ENCODE measurements at regions not wholly inside any gene's neighbourhood (a gene's known extent, or its start where the extent isn't known, plus 50 kb on each side); places are given as distances from the start of the nearest gene placed in this dataset.
A peak's percentile ranks its signal among the peaks of the same experiment; 100 is the strongest.
"Not testable (repeated sequence)": the region's sequence is repeated elsewhere in the genome, so short reads cannot be mapped to it uniquely, and the experiment has no call there.

DNA sequence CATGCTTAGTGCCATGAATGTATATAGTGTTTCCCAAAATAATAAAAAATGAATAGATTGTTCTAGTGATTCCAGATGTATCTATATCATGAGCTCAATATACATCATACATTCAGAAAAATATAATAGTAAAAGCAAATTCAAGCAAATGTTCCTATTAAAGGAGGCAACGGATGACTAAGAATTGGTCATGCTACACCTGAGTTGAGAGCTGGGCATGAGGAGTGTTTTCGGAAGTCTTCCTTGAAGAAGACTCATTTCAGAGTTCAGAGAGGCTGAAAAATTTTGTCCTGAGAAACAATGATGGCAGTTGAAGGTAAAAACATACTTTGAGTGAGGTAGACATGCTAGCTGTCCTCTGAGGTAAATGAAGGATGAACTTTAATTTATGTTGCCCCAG, 79.3 kb upstream of the IL1RAPL2 start:
- Histone ChIP-seq H3K4me2 (no peak overlapping the region), H4K20me1 (ENCODE audit: low read depth) (no peaks in the 10 kb centered on the region), H3K4me1 (no peaks in the 10 kb centered on the region), H3K27me3 (no peaks in the 10 kb centered on the region), H2AFZ (replicated peaks) (no peak overlapping the region), H3F3A (ENCODE audit: low read depth) (no peaks in the 10 kb centered on the region), H3K9ac (no peak overlapping the region), H3K4me3 (no peak overlapping the region), H3K27ac (no peak overlapping the region), H3K9me3 (ENCODE audit: low read depth) (no peaks in the 10 kb centered on the region), H3K79me2 (ENCODE audit: low read depth) (no peaks in the 10 kb centered on the region), H3K36me3 (no peaks in the 10 kb centered on the region)
- H3K4me3 Mint-ChIP-seq, result no peak overlapping the region
- TF ChIP-seq CTCF (IDR thresholded peaks at IDR 0.05), result no peak
- TF ChIP-seq EZH2 (IDR thresholded peaks at IDR 0.05), result no peak
- no peak for TF ChIP-seq EZH2phosphoT487 (IDR thresholded peaks at IDR 0.05)
- no peaks in the 10 kb centered on the region for H3K36me3 Mint-ChIP-seq
- DNase-seq (ENCODE audit: low spot score), result no peak
- peaks cover 2% of the 10 kb centered on the region for H3K27me3 Mint-ChIP-seq (ENCODE audit: insufficient read depth, low read depth)
- H3K27ac Mint-ChIP-seq, result no peak overlapping the region
- H3K4me1 Mint-ChIP-seq, result no peaks in the 10 kb centered on the region
- H3K9me3 Mint-ChIP-seq, result no peaks in the 10 kb centered on the region

- no peaks in the 10 kb centered on the region for H4K20me1 ChIP-seq (ENCODE audit: low read depth)
- H3K79me2 ChIP-seq (ENCODE audit: low read depth), result no peaks in the 10 kb centered on the region
- H2AFZ ChIP-seq (replicated peaks), result no peak overlapping the region
- no peaks in the 10 kb centered on the region for H3F3A ChIP-seq (ENCODE audit: low read depth)
- H3K4me1 ChIP-seq, result no peaks in the 10 kb centered on the region
- H3K4me3 ChIP-seq, result no peak overlapping the region
- no peak overlapping the region for H3K4me2 ChIP-seq
- H3K27ac ChIP-seq, result no peak overlapping the region
- Mint-ChIP-seq H3K4me1 (no peaks in the 10 kb centered on the region), H3K36me3 (no peaks in the 10 kb centered on the region), H3K9me3 (no peaks in the 10 kb centered on the region), H3K27ac (no peak overlapping the region), H3K27me3 (ENCODE audit: insufficient read depth, low read depth) (peaks cover 2% of the 10 kb centered on the region), H3K4me3 (no peak overlapping the region)
- H3K36me3 ChIP-seq, result no peaks in the 10 kb centered on the region
- no peaks in the 10 kb centered on the region for H3K27me3 ChIP-seq
- H3K9me3 ChIP-seq (ENCODE audit: low read depth), result no peaks in the 10 kb centered on the region
- DNase-seq (ENCODE audit: low spot score), result no peak
- TF ChIP-seq CTCF (IDR thresholded peaks at IDR 0.05) (peak; percentile 34), EZH2 (IDR thresholded peaks at IDR 0.05) (no peak)
- no peak overlapping the region for H3K9ac ChIP-seq
Observed at GRCh38 chrX:104482757-104483156, 83.2 kb upstream of the IL1RAPL2 start.

GRCh38 chrX:104469771-104470170, 96.2 kb upstream of the IL1RAPL2 start:
- no peak overlapping the region for H3K4me3 ChIP-seq
- H3K27ac Mint-ChIP-seq, result no peak overlapping the region
- H3K27ac ChIP-seq, result no peak overlapping the region
- no peak overlapping the region for H3K9ac ChIP-seq
- H2AFZ ChIP-seq (replicated peaks), result no peak overlapping the region
- no peaks in the 10 kb centered on the region for H4K20me1 ChIP-seq (ENCODE audit: low read depth)
- TF ChIP-seq EZH2phosphoT487 (IDR thresholded peaks at IDR 0.05) (no peak), CTCF (IDR thresholded peaks at IDR 0.05) (no peak), EZH2 (IDR thresholded peaks at IDR 0.05) (no peak)
- H3K4me2 ChIP-seq, result no peak overlapping the region
- H3F3A ChIP-seq (ENCODE audit: low read depth), result peaks cover 7% of the 10 kb centered on the region
- no peaks in the 10 kb centered on the region for H3K79me2 ChIP-seq (ENCODE audit: low read depth)
- peaks cover 2% of the 10 kb centered on the region for H3K27me3 Mint-ChIP-seq (ENCODE audit: insufficient read depth, low read depth)
- H3K27me3 ChIP-seq, result no peaks in the 10 kb centered on the region
- H3K36me3 Mint-ChIP-seq, result no peaks in the 10 kb centered on the region
- no peaks in the 10 kb centered on the region for H3K9me3 ChIP-seq (ENCODE audit: low read depth)
- H3K36me3 ChIP-seq, result no peaks in the 10 kb centered on the region
- H3K4me3 Mint-ChIP-seq, result no peak overlapping the region
- H3K9me3 Mint-ChIP-seq, result no peaks in the 10 kb centered on the region
- DNase-seq (ENCODE audit: low spot score), result peak; percentile 15
- peaks cover 5% of the 10 kb centered on the region for H3K4me1 Mint-ChIP-seq
- no peaks in the 10 kb centered on the region for H3K4me1 ChIP-seq

GRCh38 chrX:104459796-104460195, 106.2 kb upstream of the IL1RAPL2 start:
- peaks cover 2% of the 10 kb centered on the region for H3K27me3 Mint-ChIP-seq (ENCODE audit: insufficient read depth, low read depth)
- no peaks in the 10 kb centered on the region for H3K27me3 ChIP-seq
- DNase-seq (ENCODE audit: low spot score), result no peak
- no peak overlapping the region for H3K4me3 Mint-ChIP-seq
- H3K4me3 ChIP-seq, result no peak overlapping the region
- H3K27ac Mint-ChIP-seq, result no peak overlapping the region
- H3K79me2 ChIP-seq (ENCODE audit: low read depth), result no peaks in the 10 kb centered on the region
- H3K36me3 ChIP-seq, result no peaks in the 10 kb centered on the region
- H4K20me1 ChIP-seq (ENCODE audit: low read depth), result no peaks in the 10 kb centered on the region
- H3F3A ChIP-seq (ENCODE audit: low read depth), result no peaks in the 10 kb centered on the region
- H3K9me3 ChIP-seq (ENCODE audit: low read depth), result no peaks in the 10 kb centered on the region
- TF ChIP-seq EZH2phosphoT487 (IDR thresholded peaks at IDR 0.05) (no peak), EZH2 (IDR thresholded peaks at IDR 0.05) (no peak), CTCF (IDR thresholded peaks at IDR 0.05) (no peak)
- no peaks in the 10 kb centered on the region for H3K9me3 Mint-ChIP-seq
- no peak overlapping the region for H3K4me2 ChIP-seq
- no peak overlapping the region for H3K9ac ChIP-seq
- H3K36me3 Mint-ChIP-seq, result no peaks in the 10 kb centered on the region
- H3K4me1 Mint-ChIP-seq, result peaks cover 3% of the 10 kb centered on the region
- no peaks in the 10 kb centered on the region for H3K4me1 ChIP-seq
- no peak overlapping the region for H3K27ac ChIP-seq
- H2AFZ ChIP-seq (replicated peaks), result no peak overlapping the region

GRCh38 chrX:104457130-104457529, 108.9 kb upstream of the IL1RAPL2 start:
- not testable (repeated sequence) for H3K4me3 Mint-ChIP-seq; H3K9ac ChIP-seq; H3K27me3 ChIP-seq; H3K4me1 Mint-ChIP-seq; H3K4me2 ChIP-seq; DNase-seq (ENCODE audit: low spot score); H3K4me3 ChIP-seq; H3K36me3 ChIP-seq; H3K27ac Mint-ChIP-seq; H4K20me1 ChIP-seq (ENCODE audit: low read depth); H3K9me3 Mint-ChIP-seq; H3K27me3 Mint-ChIP-seq (ENCODE audit: insufficient read depth, low read depth); H3K9me3 ChIP-seq (ENCODE audit: low read depth); H3K27ac ChIP-seq; H3F3A ChIP-seq (ENCODE audit: low read depth); H3K4me1 ChIP-seq; H3K36me3 Mint-ChIP-seq; H2AFZ ChIP-seq (replicated peaks); H3K79me2 ChIP-seq (ENCODE audit: low read depth)
